ENCODE measurements at regions not wholly inside any gene's neighbourhood (a gene's known extent, or its start where the extent isn't known, plus 50 kb on each side); places are given as distances from the start of the nearest gene placed in this dataset.
A peak's percentile ranks its signal among the peaks of the same experiment; 100 is the strongest.

- no peak overlapping the region for H3K4me3 ChIP-seq (ENCODE audit: control insufficient read depth, low read depth, low read length)
- TF ChIP-seq, protein P1, sequence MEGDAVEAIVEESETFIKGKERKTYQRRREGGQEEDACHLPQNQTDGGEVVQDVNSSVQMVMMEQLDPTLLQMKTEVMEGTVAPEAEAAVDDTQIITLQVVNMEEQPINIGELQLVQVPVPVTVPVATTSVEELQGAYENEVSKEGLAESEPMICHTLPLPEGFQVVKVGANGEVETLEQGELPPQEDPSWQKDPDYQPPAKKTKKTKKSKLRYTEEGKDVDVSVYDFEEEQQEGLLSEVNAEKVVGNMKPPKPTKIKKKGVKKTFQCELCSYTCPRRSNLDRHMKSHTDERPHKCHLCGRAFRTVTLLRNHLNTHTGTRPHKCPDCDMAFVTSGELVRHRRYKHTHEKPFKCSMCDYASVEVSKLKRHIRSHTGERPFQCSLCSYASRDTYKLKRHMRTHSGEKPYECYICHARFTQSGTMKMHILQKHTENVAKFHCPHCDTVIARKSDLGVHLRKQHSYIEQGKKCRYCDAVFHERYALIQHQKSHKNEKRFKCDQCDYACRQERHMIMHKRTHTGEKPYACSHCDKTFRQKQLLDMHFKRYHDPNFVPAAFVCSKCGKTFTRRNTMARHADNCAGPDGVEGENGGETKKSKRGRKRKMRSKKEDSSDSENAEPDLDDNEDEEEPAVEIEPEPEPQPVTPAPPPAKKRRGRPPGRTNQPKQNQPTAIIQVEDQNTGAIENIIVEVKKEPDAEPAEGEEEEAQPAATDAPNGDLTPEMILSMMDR (conservative IDR thresholded peaks at IDR 0.05; ENCODE audit: control insufficient read depth, insufficient read depth, low read depth, low read length), result no peak
- no peak for DNase-seq (ENCODE audit: low read depth)
These were observed 533.0 kb downstream of the PLCL1 start for GRCh38 chr2:198337368-198337767.

DNA sequence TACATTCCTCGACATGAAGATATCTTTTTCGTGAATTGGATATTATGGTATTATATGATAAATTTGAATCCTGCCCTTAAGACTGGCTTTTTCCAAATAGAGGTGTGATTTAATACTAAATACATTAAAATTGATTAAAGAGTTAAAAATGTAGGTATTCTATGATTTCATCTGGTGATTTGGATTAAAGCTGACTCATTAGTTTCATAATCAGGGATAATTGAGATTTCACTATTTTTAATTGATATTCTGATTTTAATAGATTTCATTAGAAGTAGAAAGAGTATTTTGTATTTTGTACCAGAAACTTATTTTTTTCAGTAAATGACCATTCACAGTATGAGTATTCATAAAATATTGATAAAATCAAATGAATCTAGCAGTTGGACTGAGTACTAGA is 524.1 kb downstream of the PLCL1 start:
- no peak overlapping the region for H3K4me3 ChIP-seq (ENCODE audit: control insufficient read depth, low read depth, low read length)
- TF ChIP-seq, protein P1 (conservative IDR thresholded peaks at IDR 0.05; ENCODE audit: control insufficient read depth, insufficient read depth, low read depth, low read length), result no peak
- no peak for DNase-seq (ENCODE audit: low read depth)

DNA sequence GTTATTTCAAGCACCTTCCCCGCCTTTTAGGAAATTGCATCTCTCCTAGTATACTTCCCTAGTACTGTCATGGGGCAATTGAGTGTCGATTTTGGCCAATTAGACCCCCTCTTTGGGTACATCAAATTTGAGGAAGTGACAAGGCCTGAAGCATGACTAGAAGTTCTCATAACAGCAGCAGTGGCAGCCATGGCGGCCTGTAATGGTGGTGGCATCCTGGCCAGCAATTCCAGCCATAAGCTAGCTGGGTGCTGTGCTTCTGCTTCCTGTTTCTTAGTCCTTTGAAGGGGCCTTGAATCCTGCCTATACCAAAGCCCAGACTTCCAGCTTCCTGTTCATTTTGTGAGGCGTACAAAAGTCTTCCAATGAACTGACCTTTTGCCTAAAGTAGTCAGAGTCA is 523.1 kb downstream of the PLCL1 start:
- no peak for DNase-seq (ENCODE audit: low read depth)
- H3K4me3 ChIP-seq (ENCODE audit: control insufficient read depth, low read depth, low read length), result no peak overlapping the region
- TF ChIP-seq, protein P1 (conservative IDR thresholded peaks at IDR 0.05; ENCODE audit: control insufficient read depth, insufficient read depth, low read depth, low read length), result no peak

GRCh38 chr2:198326431-198326830 is 522.0 kb downstream of the PLCL1 start:
- no peak for DNase-seq (ENCODE audit: low read depth)
- no peak overlapping the region for H3K4me3 ChIP-seq (ENCODE audit: control insufficient read depth, low read depth, low read length)
- TF ChIP-seq, protein P1 (conservative IDR thresholded peaks at IDR 0.05; ENCODE audit: control insufficient read depth, insufficient read depth, low read depth, low read length), result no peak

DNA sequence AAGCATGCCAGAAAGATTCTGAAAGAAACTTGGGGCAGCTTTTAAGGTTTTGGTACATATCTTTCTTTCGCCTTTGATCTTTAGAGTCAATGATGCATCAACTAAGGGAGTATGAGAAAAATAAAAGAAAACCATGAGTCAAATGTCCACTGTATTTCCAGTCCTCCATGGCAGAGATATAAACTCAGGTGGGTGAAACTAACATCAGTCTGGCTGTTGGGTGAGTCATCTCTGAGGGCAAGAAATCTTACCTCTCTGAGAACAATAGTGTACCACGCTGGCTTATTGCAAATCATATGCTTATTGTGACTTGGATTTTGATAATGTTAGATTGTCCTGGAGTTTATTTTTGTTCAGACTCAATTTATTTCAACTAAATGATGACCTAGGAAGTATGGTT is 521.0 kb downstream of the PLCL1 start:
- H3K4me3 ChIP-seq (ENCODE audit: control insufficient read depth, low read depth, low read length), result no peak overlapping the region
- TF ChIP-seq, protein P1 (conservative IDR thresholded peaks at IDR 0.05; ENCODE audit: control insufficient read depth, insufficient read depth, low read depth, low read length), result no peak
- DNase-seq (ENCODE audit: low read depth), result no peak

GRCh38 chr2:198324071-198324470 is 519.7 kb downstream of the PLCL1 start:
- no peak overlapping the region for H3K4me3 ChIP-seq (ENCODE audit: control insufficient read depth, low read depth, low read length)
- TF ChIP-seq, protein P1 (conservative IDR thresholded peaks at IDR 0.05; ENCODE audit: control insufficient read depth, insufficient read depth, low read depth, low read length), result no peak
- DNase-seq (ENCODE audit: low read depth), result no peak

- DNase-seq (ENCODE audit: low read depth), result no peak
- TF ChIP-seq, protein P1 (conservative IDR thresholded peaks at IDR 0.05; ENCODE audit: control insufficient read depth, insufficient read depth, low read depth, low read length), result peak; percentile 41
- no peak overlapping the region for H3K4me3 ChIP-seq (ENCODE audit: control insufficient read depth, low read depth, low read length)
These were observed 517.9 kb downstream of the PLCL1 start for GRCh38 chr2:198322275-198322674.

Measured in fibroblast of mammary gland (primary cell).